ENCODE measurements at regions not wholly inside any gene's neighbourhood (a gene's known extent, or its start where the extent isn't known, plus 50 kb on each side); places are given as distances from the start of the nearest gene placed in this dataset.

GRCh38 chr5:155254399-155254798 lies 240.8 kb downstream of the KIF4B start:
- TF ChIP-seq CTCF (conservative IDR thresholded peaks at IDR 0.05) (no peak), EZH2 (IDR thresholded peaks at IDR 0.05; ENCODE audit: low read depth) (no peak)

Measured in PC-9 (cell line).